HUES6 (cell line): ENCODE measurements at regions not wholly inside any gene's neighbourhood (a gene's known extent, or its start where the extent isn't known, plus 50 kb on each side); places are given as distances from the start of the nearest gene placed in this dataset.

Experiments
- H3K27ac ChIP-seq: 2 replicates; pipeline ENCODE4 v1.7.0; 2013; ENCODE audit warnings: low read depth, mild to moderate bottlenecking, low read length, inconsistent platforms
- H3K27me3 ChIP-seq: 2 replicates; pipeline ENCODE4 v1.6.1; 2013; ENCODE audit warnings: low read length; ENCODE audit not compliant: control insufficient read depth, insufficient read depth
- H3K36me3 ChIP-seq: 2 replicates; pipeline ENCODE4 v1.6.1; 2013; ENCODE audit warnings: low read length; ENCODE audit not compliant: control insufficient read depth, insufficient read depth
- H3K4me1 ChIP-seq: 2 replicates; pipeline ENCODE4 v1.6.1; 2013; ENCODE audit warnings: low read length; ENCODE audit not compliant: control insufficient read depth, insufficient read depth
- H3K4me3 ChIP-seq: 2 replicates; pipeline ENCODE4 v1.5.1; 2013; ENCODE audit warnings: low read depth, low read length
- H3K9ac ChIP-seq: one replicate; pipeline ENCODE4 v1.6.1; 2013; ENCODE audit warnings: mild to moderate bottlenecking, low read length
- H3K9me3 ChIP-seq: 2 replicates; pipeline ENCODE4 v1.6.1; 2013; ENCODE audit warnings: low read depth, low read length; ENCODE audit not compliant: control insufficient read depth, insufficient read depth

DNA sequence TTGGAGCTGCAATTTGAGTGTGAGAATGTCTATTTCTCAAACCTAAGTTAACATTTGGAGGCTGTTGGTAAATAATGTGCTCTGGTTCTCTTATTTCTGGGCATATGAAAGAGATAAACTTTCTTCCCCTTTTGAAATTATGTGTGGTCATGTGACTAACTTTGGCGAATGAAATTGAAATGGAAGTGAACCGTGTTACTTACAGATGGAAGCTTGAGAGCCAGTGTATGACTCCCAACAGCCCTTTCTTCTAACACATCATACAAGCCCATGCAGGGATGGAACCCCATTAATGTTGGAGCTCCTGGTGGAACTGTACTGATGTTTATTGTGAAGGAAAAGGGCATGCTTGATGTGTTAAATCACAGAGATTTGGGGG, 725.8 kb downstream of the TSN start:
- no peaks in the 10 kb centered on the region for H3K27me3 ChIP-seq
- H3K4me3 ChIP-seq = no peak overlapping the region
- no peaks in the 10 kb centered on the region for H3K4me1 ChIP-seq
- H3K9me3 ChIP-seq = peaks cover 7% of the 10 kb centered on the region; the same call in 1 of the 2 replicates
- no peak overlapping the region for H3K9ac ChIP-seq
- H3K36me3 ChIP-seq = no peaks in the 10 kb centered on the region
- no peak overlapping the region for H3K27ac ChIP-seq

DNA sequence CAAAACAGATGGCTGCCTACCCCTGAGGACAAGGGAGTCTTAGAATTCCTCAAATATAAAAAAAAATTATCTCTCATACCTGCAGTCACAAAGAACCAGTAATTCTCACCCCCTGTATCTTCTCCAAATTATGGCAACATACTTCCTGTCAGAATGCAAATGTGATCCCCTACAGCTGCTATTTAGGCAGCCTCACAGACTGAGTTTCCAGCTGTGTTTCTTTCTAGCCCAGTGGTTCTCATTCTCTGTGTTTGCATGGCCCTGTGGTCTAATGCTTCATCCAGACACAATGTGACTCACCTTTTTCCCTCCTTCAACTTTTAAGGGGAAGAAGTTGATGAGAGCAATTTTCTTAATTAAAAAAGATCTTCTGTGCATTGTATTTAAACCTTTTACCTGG, 726.3 kb downstream of the TSN start:
- Histone ChIP-seq H3K27me3 (no peaks in the 10 kb centered on the region), H3K36me3 (no peaks in the 10 kb centered on the region), H3K4me1 (peaks cover 1% of the 10 kb centered on the region; the same call in 1 of the 2 replicates), H3K9me3 (peaks cover 7% of the 10 kb centered on the region; the same call in 1 of the 2 replicates), H3K9ac (no peak overlapping the region), H3K4me3 (no peak overlapping the region), H3K27ac (no peak overlapping the region)

DNA sequence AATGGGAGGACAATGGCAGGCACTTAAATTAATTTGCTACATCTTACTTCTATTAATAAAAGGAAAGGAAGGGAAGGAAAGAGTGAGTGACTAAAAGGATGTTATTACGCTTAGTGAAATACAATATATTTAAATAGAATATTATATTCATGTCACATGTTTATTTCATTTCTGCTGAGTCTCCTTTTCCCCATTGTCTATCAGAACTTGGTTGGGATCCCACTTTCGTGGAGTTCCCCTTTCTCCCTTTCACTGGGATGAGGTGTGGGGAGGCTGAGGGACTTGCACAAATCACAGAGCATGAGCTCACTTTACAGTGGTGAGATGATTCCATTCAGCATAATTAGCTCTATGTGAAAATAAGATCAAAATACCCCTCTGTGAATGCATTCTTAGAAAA, 730.6 kb downstream of the TSN start:
- Histone ChIP-seq H3K9me3 (peaks cover 4% of the 10 kb centered on the region; the same call in 1 of the 2 replicates), H3K27ac (no peak overlapping the region), H3K27me3 (no peaks in the 10 kb centered on the region), H3K4me1 (peaks cover 6% of the 10 kb centered on the region; the same call in 1 of the 2 replicates), H3K4me3 (no peak overlapping the region), H3K36me3 (no peaks in the 10 kb centered on the region), H3K9ac (no peak overlapping the region)

DNA sequence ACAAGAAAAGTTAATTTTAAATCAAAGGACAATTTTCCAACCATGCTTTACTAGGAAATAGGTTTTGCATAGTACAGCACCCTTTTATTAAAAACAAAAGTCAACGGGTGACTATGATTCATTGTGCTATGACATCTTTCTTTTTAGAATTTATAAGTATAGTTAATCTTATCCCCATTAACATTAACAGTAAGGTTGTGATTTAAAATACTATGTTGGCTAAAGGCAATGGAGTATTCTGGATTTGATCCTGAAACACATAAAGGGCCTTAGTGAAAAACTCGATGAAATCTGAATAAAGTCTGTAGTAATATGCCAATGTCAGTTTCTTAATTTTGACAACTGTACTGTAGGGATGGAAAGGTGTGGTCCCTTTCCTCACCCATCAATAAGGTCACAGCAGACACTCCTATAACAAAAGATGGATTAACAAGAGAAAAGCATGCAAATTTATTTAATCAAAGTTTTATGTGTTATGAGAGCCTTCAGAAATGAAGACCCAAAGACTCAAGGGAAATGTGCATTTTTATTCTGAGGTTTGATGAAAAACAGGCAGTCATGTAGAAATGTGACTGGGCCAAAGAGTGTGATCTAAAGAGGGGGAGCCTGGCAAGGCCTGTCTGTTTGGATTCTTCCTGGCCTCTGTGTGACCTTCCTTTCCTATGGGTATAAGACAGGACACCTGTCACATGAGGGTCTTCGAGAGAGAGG, 731.4 kb downstream of the TSN start:
- Histone ChIP-seq H3K27ac (no peak overlapping the region), H3K36me3 (no peaks in the 10 kb centered on the region), H3K9me3 (no peaks in the 10 kb centered on the region), H3K4me3 (no peak overlapping the region), H3K27me3 (no peaks in the 10 kb centered on the region), H3K4me1 (peaks cover 6% of the 10 kb centered on the region; the same call in 1 of the 2 replicates), H3K9ac (no peak overlapping the region)

DNA sequence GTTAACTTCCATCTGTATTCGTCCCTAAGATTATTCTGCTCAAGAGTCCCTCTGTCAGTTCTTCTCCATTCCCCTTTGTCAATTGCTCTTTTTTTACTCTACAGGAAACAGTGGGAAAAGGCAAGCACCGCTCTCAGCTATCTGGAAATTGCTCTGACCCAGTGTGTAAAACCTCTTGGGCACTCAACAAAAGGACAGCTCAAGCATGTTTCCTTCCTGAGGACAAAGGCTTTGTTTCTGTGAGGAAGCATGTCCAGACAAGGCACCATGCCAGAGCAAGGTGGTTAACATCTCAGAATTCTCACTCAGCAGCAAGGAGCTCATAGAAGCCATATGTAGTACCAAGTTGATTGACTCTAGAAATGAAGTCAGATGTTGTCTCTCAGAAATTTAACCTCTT, 735.6 kb downstream of the TSN start:
- H3K9me3 ChIP-seq = no peaks in the 10 kb centered on the region
- H3K27ac ChIP-seq = no peak overlapping the region
- H3K4me3 ChIP-seq = no peak overlapping the region
- peaks cover 6% of the 10 kb centered on the region; the same call in 1 of the 2 replicates for H3K4me1 ChIP-seq
- H3K27me3 ChIP-seq = no peaks in the 10 kb centered on the region
- H3K36me3 ChIP-seq = no peaks in the 10 kb centered on the region
- H3K9ac ChIP-seq = no peak overlapping the region

DNA sequence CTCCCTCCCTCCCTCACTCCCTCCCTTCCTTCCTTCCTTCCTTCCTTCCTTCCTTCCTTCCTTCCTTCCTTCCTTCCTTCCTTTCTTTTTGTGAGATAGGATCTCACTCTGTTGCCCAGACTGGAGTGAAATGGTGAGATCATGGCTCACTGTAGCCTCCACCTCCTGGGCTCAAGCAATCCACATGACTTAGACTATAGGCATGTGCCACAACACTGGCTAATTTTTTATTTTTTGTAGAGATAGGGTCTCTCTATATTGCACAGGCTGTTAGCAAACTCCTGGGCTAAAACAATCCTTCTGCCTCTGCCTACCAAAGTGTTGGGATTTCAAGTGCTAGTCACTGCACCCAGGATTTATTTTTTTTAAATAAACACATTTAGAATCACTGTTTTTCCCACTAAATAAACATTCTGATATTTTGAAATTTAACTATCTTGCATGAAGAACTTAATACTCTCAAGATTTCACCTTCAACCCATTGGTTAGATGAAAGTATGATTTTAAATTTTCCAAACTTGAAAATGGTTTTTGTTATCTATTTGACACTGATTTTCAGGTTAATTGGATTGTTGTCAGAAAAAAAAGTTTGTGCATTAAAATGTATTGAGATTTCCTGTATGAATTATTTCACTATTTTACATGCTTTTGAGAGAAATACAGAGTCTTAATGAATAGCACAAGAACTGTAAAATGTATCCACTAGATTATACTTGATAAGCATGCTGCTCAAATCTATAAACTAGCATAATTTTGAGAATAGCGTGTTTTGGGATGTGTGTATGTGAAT, 745.1 kb downstream of the TSN start:
- Histone ChIP-seq H3K9ac (no peak overlapping the region), H3K9me3 (no peaks in the 10 kb centered on the region), H3K27me3 (no peaks in the 10 kb centered on the region), H3K36me3 (no peaks in the 10 kb centered on the region), H3K27ac (no peak overlapping the region), H3K4me3 (no peak overlapping the region), H3K4me1 (no peaks in the 10 kb centered on the region)

DNA sequence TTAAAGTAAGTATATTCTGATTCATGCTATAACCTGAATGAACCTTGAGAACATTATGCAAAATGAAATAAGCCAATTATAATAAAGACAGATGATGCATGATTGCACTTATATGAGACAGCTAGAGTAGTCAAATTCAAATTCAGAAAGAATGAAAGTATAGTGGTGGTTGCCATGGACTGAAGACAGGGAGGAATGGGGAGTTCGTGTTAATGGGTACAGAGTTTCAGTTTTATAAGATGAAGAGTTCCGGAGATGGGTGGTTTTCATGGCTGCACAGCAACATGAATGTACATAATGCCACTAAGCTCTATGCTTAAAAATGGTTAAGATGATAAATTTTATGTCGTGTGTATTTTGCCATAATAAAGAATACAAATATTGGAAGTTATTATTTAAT, 751.2 kb downstream of the TSN start:
- Histone ChIP-seq H3K9ac (no peak overlapping the region), H3K36me3 (no peaks in the 10 kb centered on the region), H3K27me3 (no peaks in the 10 kb centered on the region), H3K9me3 (no peaks in the 10 kb centered on the region), H3K27ac (no peak overlapping the region), H3K4me1 (no peaks in the 10 kb centered on the region), H3K4me3 (no peak overlapping the region)

DNA sequence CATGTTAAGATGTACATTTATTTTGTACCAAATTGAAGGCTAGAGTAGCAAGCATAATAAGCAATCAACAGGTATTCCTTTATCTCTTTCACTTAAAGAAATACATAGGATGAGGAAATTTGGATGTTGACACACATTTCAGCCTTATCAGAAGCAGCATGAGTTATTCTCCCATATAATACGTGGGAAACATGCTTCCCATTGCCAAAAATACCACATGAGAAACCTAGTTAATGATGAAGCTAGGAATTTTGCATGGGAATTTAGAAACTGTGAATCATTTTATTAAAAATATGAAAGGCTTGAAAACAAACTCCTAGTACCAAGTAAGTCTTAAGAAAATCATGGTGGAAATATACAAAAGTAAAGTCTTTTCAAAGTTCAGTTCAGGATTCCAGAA, 751.8 kb downstream of the TSN start:
- H3K4me3 ChIP-seq = no peak overlapping the region
- H3K36me3 ChIP-seq = no peaks in the 10 kb centered on the region
- no peak overlapping the region for H3K9ac ChIP-seq
- no peaks in the 10 kb centered on the region for H3K4me1 ChIP-seq
- H3K27ac ChIP-seq = no peak overlapping the region
- no peaks in the 10 kb centered on the region for H3K9me3 ChIP-seq
- H3K27me3 ChIP-seq = no peaks in the 10 kb centered on the region

DNA sequence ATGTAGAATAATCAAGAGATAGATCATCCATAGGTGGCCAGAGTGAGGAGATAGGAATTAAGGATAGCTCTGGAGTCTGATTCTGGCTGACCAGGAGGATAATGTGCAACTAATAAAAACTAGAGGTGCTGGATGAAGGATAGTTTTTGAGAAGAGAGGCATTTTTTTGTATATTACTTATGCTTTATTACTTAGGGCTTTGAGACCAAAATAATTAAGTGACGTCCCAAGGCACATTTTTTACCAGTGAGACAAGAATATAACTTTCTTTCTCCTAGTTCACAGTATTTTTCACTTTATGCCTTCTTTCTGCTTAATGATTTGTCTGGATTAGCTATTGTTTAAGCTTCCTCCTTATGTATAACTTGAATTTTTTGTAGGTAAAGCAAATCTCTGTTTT, 756.6 kb downstream of the TSN start:
- H3K9me3 ChIP-seq = no peaks in the 10 kb centered on the region
- peaks cover 25% of the 10 kb centered on the region for H3K4me1 ChIP-seq
- H3K9ac ChIP-seq = no peak overlapping the region
- no peaks in the 10 kb centered on the region for H3K36me3 ChIP-seq
- H3K27ac ChIP-seq = no peak overlapping the region
- no peak overlapping the region for H3K4me3 ChIP-seq
- no peaks in the 10 kb centered on the region for H3K27me3 ChIP-seq

DNA sequence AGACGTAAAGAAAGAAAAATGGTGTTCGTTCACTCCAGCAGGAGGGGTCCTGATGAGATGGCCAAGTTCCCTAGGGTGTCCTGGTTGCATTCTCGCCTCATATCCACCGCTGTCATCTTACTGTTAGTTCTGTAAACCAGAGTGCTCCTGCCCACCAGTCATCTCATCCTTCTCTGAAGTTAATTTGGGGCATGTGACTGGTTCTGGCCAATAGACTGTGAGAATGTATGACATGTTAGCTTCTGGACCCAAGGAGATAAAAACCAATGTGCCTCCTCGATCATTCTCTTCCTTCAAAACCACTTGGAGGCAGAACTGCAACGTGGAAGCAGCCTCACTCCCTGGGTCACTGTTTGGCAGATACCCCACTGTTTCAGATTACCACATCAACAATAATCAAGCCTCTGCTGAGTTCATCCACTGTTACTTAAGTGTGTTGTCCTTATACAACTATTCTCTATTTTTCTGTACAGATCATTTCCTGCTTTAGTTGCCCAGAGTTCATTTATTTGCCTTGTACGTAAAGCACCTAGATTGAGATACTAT, 759.1 kb downstream of the TSN start:
- Histone ChIP-seq H3K9me3 (peaks cover 2% of the 10 kb centered on the region; the same call in 1 of the 2 replicates), H3K9ac (no peak overlapping the region), H3K27me3 (no peaks in the 10 kb centered on the region), H3K27ac (no peak overlapping the region), H3K4me3 (no peak overlapping the region), H3K4me1 (peaks cover 41% of the 10 kb centered on the region), H3K36me3 (no peaks in the 10 kb centered on the region; the same call in 1 of the 2 replicates)

DNA sequence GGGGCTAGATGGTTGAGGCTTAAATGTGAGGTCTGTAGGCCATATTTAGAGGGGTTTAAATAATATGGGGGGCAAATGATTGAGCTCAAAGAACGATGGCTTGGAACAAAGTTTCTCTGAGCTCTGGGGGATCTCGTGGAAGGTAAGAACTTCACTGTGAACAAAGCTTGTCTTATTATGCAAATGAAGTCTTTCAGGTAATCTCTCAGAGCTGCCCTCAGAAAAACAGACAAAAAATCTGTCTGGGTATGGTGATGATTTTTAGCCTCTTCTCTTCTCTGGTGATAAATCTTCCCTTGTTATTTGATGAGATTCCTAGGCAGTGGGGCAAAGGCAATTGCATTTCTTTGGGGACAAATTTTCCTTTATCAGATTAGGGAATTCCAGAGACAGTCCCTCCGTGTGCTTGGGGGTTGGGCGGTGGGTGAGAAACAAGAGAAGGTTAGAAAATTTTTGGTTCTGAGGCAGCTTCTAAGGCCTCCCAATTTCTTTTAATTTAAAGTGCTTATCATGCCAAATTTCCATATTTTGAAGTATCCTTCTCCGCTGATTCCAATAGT, 760.4 kb downstream of the TSN start:
- peak overlapping the region; percentile 51 for H3K9ac ChIP-seq
- peaks cover 41% of the 10 kb centered on the region for H3K4me1 ChIP-seq
- H3K27ac ChIP-seq = peak overlapping the region; percentile 79
- H3K36me3 ChIP-seq = no peaks in the 10 kb centered on the region; the same call in 1 of the 2 replicates
- H3K27me3 ChIP-seq = no peaks in the 10 kb centered on the region
- H3K9me3 ChIP-seq = peaks cover 5% of the 10 kb centered on the region
- peak overlapping the region; percentile 27 for H3K4me3 ChIP-seq
